Endodermal cell (in vitro differentiated cells): ENCODE measurements at regions not wholly inside any gene's neighbourhood (a gene's known extent, or its start where the extent isn't known, plus 50 kb on each side); places are given as distances from the start of the nearest gene placed in this dataset.
"Not testable (repeated sequence)": the region's sequence is repeated elsewhere in the genome, so short reads cannot be mapped to it uniquely, and the experiment has no call there.

Experiments
- DNase-seq: peaks from one replicate; pipeline ENCODE4 v3.0.0-alpha.2; 2017
- H3K27ac ChIP-seq: 2 replicates; pipeline ENCODE4 v1.5.1; 2013; ENCODE audit warnings: mild to moderate bottlenecking, low read depth, low read length, moderate library complexity
- H3K27me3 ChIP-seq: 2 replicates; pipeline ENCODE4 v1.6.1; 2013; ENCODE audit warnings: mild to moderate bottlenecking, low read length, moderate library complexity; ENCODE audit not compliant: insufficient read depth, control insufficient read depth, poor library complexity, severe bottlenecking
- H3K36me3 ChIP-seq: 2 replicates; pipeline ENCODE4 v1.7.0; 2013; ENCODE audit warnings: mild to moderate bottlenecking, low read length, moderate library complexity; ENCODE audit not compliant: control insufficient read depth, insufficient read depth
- H3K4me1 ChIP-seq: one replicate; pipeline ENCODE4 v1.7.0; 2013; ENCODE audit warnings: low read length; ENCODE audit not compliant: control insufficient read depth, insufficient read depth
- H3K4me3 ChIP-seq: 2 replicates; pipeline ENCODE4 v1.5.1; 2013; ENCODE audit warnings: mild to moderate bottlenecking, low read length, moderate library complexity
- H3K9ac ChIP-seq: 2 replicates; pipeline ENCODE4 v1.6.1; 2013; ENCODE audit warnings: mild to moderate bottlenecking, low read length, moderate library complexity; ENCODE audit not compliant: poor library complexity, severe bottlenecking; ENCODE audit errors: extremely low read depth
- H3K9me3 ChIP-seq: 2 replicates; pipeline ENCODE4 v1.6.1; 2013; ENCODE audit warnings: mild to moderate bottlenecking, low read length, moderate library complexity; ENCODE audit not compliant: control insufficient read depth
- H3K27ac Mint-ChIP-seq: 2 replicates; pipeline ENCODE4 v1.8.0; 2020; ENCODE audit warnings: mixed read lengths
- H3K27me3 Mint-ChIP-seq: 2 replicates; pipeline ENCODE4 v1.8.0; 2021; ENCODE audit warnings: mild to moderate bottlenecking, mixed read lengths; ENCODE audit not compliant: insufficient read depth
- H3K36me3 Mint-ChIP-seq: 2 replicates; pipeline ENCODE4 v1.8.0; 2020; ENCODE audit warnings: low read depth, mixed read lengths
- H3K4me1 Mint-ChIP-seq: 2 replicates; pipeline ENCODE4 v1.8.0; 2020; ENCODE audit warnings: mixed read lengths
- H3K4me3 Mint-ChIP-seq: 2 replicates; pipeline ENCODE4 v1.8.0; 2020; ENCODE audit warnings: mild to moderate bottlenecking, moderate library complexity, mixed read lengths
- H3K9me3 Mint-ChIP-seq: 2 replicates; pipeline ENCODE4 v1.8.0; 2020; ENCODE audit warnings: mild to moderate bottlenecking, mixed read lengths
- CTCF ChIP-seq: fragments of 200-600 bp; sonication (generic); conservative IDR thresholded peaks from 2 replicates; pipeline ENCODE4 v1.5.0; 2021; ENCODE audit warnings: antibody characterized with exemption, mild to moderate bottlenecking
- WGBS, 2 experiments: methylation state at CpG; one replicate each; pipeline versions ENCODE4 v1.1.5 to v1.1.7; 2013; ENCODE audit warnings: missing lambda C conversion rate in 2 of 2, mixed read lengths in 1 of 2; ENCODE audit not compliant: insufficient coverage in 1 of 2, insufficient read length in 1 of 2; 5-methylcytosine and 5-hydroxymethylcytosine counted together

GRCh38 chr9:42470577-42470976 lies 287.1 kb downstream of the SPATA31A6 start:
- H3K27me3 Mint-ChIP-seq, H3K27ac Mint-ChIP-seq, H3K4me1 ChIP-seq, H3K9ac ChIP-seq, H3K9me3 ChIP-seq, H3K4me3 Mint-ChIP-seq, H3K36me3 Mint-ChIP-seq, H3K36me3 ChIP-seq, H3K4me3 ChIP-seq, H3K27ac ChIP-seq, H3K4me1 Mint-ChIP-seq, DNase-seq, H3K27me3 ChIP-seq, H3K9me3 Mint-ChIP-seq: not testable (repeated sequence)
- 56 to 63% methylated on average over 1 to 3 of the region's 3 CpGs for WGBS, 2 experiments
- peak; percentile 70 for TF ChIP-seq CTCF

GRCh38 chr9:42490989-42491388 lies 307.5 kb downstream of the SPATA31A6 start:
- no CpG with 5 or more reads among the region's 2 CpGs for WGBS, 2 experiments

GRCh38 chr9:42502620-42503264 lies 319.3 kb downstream of the SPATA31A6 start:
- H3K4me3 Mint-ChIP-seq, H3K9ac ChIP-seq, H3K4me3 ChIP-seq, H3K9me3 ChIP-seq, H3K9me3 Mint-ChIP-seq, H3K4me1 ChIP-seq, H3K27ac ChIP-seq, H3K27me3 ChIP-seq, H3K36me3 ChIP-seq, H3K36me3 Mint-ChIP-seq, H3K4me1 Mint-ChIP-seq, H3K27ac Mint-ChIP-seq: not testable (repeated sequence)
- WGBS, 2 experiments, result 87% methylated on average over 12 of the region's 12 CpGs; no CpG with 5 or more reads in 1 of the 2 experiments
- peaks cover 19% of the 10 kb centered on the region for H3K27me3 Mint-ChIP-seq
- peak; percentile 54 for DNase-seq

More at GRCh38 chr9:42490989-42491388, 307.5 kb downstream of the SPATA31A6 start:
- peaks cover 16% of the 10 kb centered on the region for H3K27me3 Mint-ChIP-seq
- H3K9me3 ChIP-seq, H3K9ac ChIP-seq, H3K27me3 ChIP-seq, DNase-seq, H3K4me1 Mint-ChIP-seq, H3K4me3 ChIP-seq, H3K4me3 Mint-ChIP-seq, H3K27ac Mint-ChIP-seq, H3K27ac ChIP-seq, H3K36me3 Mint-ChIP-seq, H3K36me3 ChIP-seq, H3K9me3 Mint-ChIP-seq, H3K4me1 ChIP-seq: not testable (repeated sequence)

GRCh38 chr9:42508111-42508510 lies 324.7 kb downstream of the SPATA31A6 start:
- H3K27me3 Mint-ChIP-seq, result peaks cover 15% of the 10 kb centered on the region
- not testable (repeated sequence) for H3K27ac Mint-ChIP-seq, H3K4me1 ChIP-seq, H3K9me3 ChIP-seq, H3K4me3 Mint-ChIP-seq, DNase-seq, H3K9me3 Mint-ChIP-seq, H3K27ac ChIP-seq, H3K9ac ChIP-seq, H3K36me3 ChIP-seq, H3K27me3 ChIP-seq, H3K36me3 Mint-ChIP-seq, H3K4me1 Mint-ChIP-seq, H3K4me3 ChIP-seq
- WGBS, 2 experiments, result 64% methylated on average over 2 of the region's 2 CpGs; no CpG with 5 or more reads in 1 of the 2 experiments

- no CpG with 5 or more reads among the region's 2 CpGs for WGBS, 2 experiments
- H3K9ac ChIP-seq, H3K4me3 Mint-ChIP-seq, H3K4me3 ChIP-seq, H3K4me1 ChIP-seq, H3K27me3 ChIP-seq, H3K27ac Mint-ChIP-seq, H3K9me3 ChIP-seq, H3K27me3 Mint-ChIP-seq, H3K9me3 Mint-ChIP-seq, H3K36me3 Mint-ChIP-seq, DNase-seq, H3K27ac ChIP-seq, H3K36me3 ChIP-seq, H3K4me1 Mint-ChIP-seq: not testable (repeated sequence)
Observed at GRCh38 chr9:42513535-42513934, 330.1 kb downstream of the SPATA31A6 start.

- not testable (repeated sequence) for H3K9me3 ChIP-seq, H3K4me3 ChIP-seq, H3K36me3 ChIP-seq, H3K27me3 ChIP-seq, H3K4me1 Mint-ChIP-seq, H3K36me3 Mint-ChIP-seq, H3K27ac Mint-ChIP-seq, H3K9ac ChIP-seq, H3K27me3 Mint-ChIP-seq, H3K4me1 ChIP-seq, H3K27ac ChIP-seq, H3K9me3 Mint-ChIP-seq, H3K4me3 Mint-ChIP-seq
- 100% methylated on average over 6 of the region's 13 CpGs; no CpG with 5 or more reads in 1 of the 2 experiments for WGBS, 2 experiments
- peak; percentile 12 for DNase-seq
Observed at GRCh38 chr9:42534325-42534983, 351.0 kb downstream of the SPATA31A6 start.
